Myocyte (in vitro differentiated cells): ENCODE measurements at regions not wholly inside any gene's neighbourhood (a gene's known extent, or its start where the extent isn't known, plus 50 kb on each side); places are given as distances from the start of the nearest gene placed in this dataset.
"Not testable (repeated sequence)": the region's sequence is repeated elsewhere in the genome, so short reads cannot be mapped to it uniquely, and the experiment has no call there.

Experiments
- DNase-seq: peaks from one replicate; pipeline ENCODE4 v3.0.0-alpha.2; 2012; ENCODE audit warnings: low read depth

DNA sequence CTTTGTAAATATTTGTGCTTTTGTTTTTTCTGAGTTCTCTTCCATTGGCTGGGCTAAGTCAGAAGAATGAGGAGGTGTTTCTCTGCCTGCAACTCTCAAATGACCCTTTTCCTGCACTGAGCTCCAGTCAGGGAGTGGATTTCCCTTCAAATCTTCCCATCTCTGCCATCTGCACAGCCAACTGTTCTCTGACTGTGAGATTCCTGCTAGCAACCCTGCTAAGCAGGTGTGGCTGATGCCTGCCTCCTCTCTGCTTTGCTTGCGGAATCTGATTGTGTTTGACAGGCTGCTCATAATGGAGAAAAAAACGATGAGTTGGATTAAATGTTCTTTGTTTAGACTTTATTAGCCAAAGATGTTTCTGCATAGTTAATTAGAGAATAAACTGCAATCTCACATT is 519.8 kb downstream of the TMEM114 start:
- DNase-seq = no peak

DNA sequence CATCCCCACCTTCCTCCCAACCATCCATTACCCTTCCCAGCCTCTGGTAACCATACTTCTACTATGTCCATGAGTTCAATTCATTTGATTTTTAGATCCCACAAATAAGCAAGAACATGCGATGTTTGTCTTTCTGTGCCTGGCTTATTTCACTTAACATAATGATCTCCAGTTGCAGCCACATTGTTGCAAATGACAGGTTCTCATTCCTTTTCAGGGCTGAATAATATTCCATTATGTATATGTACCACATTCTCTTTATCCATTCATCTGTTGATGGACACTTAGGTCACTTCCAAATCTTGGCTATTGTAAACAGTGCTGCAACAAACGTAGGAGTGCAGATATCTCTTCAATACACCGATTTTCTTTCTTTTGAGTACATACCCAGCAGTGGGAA is 522.1 kb downstream of the TMEM114 start:
- not testable (repeated sequence) for DNase-seq

DNA sequence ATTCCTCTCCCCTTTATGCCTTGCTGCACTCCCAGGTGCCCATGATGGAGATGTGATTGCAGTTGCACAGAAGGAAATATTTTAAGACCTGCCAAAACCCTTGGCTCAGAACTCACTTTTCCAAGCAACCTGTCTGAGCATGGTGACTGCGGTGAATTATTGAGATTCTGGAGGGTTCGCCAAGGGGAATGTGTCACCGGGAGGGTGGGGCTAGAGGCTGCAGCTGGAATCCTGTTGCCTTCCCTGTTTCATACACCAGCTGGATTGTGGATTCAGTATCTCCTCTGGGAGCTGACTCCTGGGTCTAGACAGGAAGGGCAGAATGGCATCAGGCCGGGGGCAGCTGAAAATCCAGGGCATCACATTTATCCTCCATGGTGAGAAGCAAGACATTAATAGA is 527.2 kb downstream of the TMEM114 start:
- no peak for DNase-seq

DNA sequence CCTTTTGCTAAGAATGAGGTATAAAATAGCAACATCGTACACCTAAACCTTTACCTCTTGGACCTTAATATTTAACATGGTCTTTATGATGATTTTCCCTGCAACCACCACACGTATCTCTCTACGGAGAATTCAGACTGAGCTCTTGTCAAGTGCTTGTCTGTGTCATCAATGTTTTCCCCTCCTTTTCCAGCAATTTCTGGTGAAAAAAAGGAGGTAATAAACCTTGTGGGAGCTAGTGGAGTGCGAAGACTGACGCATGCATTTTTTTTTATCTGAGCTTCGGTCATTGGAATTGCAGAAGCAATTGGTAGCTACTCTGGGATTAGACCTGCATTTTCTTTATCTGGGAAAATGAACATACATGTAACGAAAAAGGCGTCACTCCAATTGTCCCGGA is 527.6 kb downstream of the TMEM114 start:
- DNase-seq = no peak

DNA sequence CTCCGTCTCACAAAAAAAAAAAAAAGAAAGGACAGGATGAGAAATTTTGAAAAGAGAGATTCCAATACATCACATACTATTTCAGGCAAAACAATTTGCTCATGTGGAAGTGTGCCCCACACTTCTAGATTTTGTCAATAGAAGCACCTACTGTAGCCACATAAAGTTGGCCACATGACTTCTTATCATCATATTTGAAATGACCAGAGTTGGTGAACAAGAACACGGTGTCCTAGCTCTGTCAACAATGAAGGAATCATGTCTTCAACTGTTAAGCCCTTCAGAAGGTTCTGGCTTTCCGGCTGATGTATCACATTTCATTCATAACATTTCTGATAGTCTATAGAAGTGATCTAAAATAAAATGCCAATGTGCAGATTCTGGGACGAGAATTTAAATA is 534.5 kb downstream of the TMEM114 start:
- DNase-seq = no peak

DNA sequence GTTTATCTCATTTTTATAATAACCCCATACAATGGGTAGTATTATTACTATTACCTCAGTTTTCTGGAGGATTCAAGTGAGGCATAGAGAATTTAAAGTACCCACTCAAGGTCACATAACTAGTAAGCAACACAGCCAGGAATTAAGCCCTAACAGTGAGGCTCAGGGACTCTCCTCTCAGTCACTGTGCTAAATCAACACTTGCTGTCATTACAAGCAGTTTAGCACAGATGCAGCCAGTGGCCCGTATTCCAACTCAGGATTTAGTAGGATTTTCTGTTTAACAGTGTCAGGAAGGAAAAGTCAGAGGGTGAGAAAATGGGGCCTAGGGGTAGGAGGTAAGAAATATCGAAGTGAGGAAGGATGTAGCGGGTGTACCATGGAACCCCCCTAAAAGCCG is 536.9 kb downstream of the TMEM114 start:
- DNase-seq = no peak

DNA sequence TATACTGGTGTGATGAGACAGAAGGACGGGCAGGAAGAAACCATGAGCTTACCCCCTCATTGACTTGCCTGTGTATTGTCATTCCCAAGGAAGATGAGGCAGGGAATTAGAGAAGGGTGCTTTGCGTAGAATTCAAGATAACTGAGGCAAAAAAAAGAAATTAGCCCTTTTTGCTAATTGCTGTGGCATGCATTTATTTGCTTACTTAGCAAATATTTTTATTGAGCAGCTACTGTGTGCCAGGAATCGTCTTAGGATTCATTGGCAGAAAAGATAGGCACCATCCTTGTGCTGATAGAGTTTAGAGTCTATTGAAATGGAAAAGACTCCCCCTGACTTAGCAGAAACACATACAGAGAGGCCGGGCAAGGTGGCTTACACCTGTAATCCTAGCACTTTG is 541.9 kb downstream of the TMEM114 start:
- DNase-seq = no peak

DNA sequence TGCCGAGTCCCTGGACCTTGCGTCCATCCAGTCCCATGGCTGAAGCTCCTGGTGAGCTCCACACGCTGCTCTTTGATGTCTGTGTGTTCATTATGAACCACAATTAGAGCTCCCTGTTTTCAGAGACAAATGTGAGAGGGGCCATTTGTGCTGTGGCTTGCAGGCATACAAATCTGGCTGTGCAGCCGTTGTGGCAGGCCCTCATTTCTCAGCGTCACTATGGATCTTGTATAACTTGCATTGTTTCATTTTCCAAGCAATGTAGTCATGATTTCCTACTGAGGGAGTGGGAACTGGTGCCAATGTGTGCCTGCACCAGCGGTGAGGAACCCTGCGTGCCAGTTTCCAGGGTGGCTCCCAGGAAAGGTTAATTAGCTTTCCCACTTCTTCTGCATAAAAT is 542.6 kb downstream of the TMEM114 start:
- no peak for DNase-seq

DNA sequence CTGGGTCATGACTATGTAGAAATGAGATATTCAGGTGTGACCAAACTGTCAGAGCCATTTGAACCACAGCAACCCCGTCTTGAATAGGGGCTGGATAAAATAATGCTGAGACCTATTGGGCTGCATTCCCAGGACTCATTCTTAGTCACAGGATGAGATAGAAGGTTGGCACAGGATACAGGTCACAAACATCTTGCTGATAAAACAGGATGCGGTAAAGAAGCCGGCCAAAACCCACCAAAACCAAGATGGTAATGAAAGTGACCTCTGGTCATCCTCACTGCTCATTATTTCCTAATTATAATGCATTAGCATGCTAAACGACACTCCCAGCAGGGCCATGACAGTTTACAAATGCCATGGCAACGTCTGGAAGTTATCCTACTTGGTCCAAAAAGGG is 545.5 kb downstream of the TMEM114 start:
- no peak for DNase-seq

DNA sequence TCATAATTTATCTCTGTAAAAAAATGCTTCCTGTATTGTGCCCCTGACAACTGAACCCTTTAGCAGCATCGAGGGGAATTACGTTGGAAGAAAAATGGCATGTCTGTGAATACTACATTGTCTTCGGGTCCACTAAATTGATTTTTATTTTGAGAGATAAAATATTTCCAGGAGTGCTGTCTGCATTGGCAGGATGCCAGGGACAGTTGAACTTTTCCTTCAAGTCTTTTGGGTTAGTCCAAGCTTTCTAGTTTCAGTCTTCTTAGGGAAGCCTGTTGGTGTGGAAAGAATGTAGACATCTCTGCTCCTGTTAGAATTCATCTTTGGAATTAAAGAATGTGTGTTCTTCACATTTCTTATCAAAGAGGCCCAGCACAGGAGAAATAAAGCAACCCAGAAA is 557.9 kb downstream of the TMEM114 start:
- DNase-seq = no peak

DNA sequence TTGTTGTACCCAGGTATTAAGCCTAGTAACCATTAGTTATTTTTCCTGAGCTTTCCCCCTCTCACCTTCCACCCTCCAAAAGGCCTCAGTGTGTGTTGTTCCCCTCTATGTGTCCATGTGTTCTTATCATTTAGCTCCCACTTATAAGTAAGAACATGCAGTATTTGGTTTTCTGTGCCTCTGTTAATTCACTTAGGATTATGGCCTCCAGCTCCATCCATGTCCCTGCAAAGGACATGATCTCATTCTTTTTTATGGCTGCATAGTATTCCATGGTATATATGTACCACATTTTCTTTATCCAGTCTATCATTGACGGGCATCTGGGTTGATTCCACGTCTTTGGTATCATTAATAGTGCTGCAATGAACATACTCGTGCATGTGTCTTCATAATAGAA is 560.3 kb downstream of the TMEM114 start:
- not testable (repeated sequence) for DNase-seq

DNA sequence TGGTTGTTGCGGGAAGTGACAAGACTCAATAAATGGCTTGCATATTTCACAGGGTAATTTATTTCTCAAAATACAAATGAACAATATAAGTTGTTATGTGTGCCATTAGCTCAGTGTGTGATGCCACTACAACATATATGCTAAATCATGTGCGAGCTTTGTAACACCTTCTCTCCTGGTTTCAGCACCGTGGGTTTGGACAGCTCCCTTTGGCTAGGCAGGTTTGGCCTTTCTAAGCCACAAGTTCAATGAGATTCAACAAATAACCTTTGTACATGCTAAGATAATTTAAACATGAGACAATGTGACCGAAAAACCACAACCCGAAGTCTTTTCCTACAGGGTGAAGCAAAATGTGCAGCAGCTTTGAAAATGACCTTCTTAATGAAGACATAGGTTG is 563.9 kb downstream of the TMEM114 start:
- peak; percentile 4 for DNase-seq

DNA sequence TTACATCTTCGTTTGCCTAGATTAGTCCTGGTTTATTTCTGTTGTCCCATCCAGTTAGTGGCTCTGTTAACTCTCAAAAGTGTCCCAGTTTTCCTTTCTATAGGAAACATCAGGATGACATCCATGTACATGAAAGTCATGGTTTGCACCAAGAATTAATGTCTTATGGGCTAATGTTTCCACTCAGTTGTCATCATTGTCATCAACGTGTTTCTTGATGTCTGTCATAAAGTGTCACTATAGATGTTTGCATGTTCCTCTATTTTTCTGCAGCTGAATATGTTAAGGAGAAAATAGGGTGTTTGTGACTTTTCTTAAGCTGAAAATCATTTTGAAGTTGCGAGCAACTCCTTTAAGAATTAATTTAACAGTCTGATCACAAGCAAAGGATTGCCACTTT is 567.0 kb downstream of the TMEM114 start:
- DNase-seq = no peak

DNA sequence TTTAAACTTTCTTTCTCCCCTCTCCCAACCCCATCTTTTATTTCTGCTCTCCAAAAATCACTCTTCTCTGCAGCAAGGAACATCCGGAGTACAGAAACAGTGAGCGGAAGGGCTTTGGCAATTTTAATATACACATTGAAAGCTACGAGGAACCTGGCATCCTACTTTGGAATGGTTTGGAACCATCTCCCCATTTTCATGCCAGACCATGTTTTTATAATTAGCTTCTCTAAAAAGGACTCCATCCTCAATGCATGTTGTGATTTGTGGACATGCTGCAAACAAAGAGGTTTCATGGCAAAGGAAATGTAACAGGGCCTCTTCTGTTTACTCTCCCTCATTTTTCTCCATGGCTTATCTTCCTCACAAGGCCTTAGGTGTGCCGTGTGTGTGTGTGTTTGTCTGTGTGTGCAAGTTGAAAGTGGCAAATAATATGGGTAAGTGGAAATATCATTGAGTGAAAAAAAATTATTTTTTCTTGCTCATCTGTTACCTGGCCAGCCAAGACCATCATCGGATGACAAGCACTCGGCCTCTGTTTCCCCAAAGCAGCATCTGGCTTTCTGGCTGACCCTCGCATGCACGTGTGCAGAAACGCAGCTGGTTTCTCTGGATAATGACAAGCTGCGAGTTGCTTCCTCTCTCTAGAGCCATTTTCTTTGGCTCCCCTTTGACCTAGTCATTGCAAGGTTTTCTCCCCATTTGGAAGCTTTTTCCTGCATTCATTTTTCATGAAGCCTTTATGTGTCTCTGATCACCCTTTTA is 585.0 kb downstream of the TMEM114 start:
- no peak for DNase-seq

DNA sequence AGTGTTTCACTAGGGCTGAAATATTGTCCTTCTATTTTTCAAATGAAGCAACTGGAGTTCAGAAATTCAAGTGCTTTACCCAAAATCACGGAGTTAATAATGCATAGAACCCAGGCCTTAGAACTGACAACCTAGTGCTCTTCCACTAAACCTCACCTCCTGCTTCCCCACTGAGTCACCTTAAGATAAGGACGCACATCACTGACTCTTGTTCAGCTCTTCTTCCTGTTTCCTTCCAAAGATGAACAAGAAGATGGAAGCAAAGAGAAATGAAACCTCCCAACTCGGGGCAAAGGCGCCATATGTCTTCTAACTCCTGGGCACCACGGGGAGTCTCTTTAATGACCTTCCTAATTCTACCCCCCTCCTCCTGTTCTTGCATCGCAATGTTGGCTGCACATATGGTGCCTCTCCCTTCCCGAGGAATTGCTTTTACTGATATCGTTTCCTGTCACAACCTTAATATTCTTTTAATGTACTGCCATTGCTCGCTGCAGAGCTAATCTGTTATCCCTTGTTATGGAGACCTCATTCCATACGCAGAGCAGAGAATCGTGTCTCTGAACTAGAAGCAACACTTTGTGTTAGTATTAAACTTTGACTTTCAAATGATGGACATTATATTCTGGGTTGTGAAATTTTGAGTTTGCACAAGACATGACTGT is 591.4 kb downstream of the TMEM114 start:
- no peak for DNase-seq

DNA sequence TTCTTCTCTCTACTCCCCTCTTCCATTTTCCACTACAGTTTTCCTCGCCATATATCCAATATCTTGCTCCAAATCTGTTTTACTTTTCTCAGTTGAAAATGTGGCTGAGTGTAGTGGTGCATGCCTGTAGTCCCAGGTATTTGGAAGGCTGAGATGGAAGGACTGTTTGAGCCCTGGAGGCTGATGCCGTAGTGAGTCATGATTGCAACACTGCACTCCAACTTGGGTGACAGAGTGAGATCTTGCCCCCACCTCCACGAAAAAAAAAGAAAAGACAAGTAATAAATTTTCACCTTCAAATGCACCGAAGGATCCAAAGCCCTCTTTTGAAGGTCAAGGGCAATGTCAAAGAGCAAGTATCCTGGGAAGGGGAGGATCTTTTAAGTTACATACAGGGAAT is 592.3 kb downstream of the TMEM114 start:
- DNase-seq = no peak

DNA sequence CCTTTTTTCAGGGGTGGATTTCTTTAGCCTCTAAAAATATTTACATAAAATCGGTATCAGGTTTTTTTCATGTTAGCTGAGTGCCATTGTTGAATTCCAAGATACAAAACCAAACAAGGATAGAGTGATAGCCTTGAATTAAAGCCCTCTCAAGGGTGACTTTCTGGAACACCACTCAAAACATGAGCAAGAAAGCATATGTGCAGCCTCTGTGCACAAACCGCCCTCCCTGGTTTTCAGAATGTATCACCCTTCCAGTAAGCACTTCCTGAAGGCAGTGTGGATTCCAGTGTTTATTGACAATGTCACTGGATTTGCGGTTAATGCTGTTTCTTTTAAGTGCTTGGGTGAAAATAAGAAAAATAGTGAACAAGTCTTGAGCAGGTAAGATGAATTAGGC is 597.7 kb downstream of the TMEM114 start:
- no peak for DNase-seq

DNA sequence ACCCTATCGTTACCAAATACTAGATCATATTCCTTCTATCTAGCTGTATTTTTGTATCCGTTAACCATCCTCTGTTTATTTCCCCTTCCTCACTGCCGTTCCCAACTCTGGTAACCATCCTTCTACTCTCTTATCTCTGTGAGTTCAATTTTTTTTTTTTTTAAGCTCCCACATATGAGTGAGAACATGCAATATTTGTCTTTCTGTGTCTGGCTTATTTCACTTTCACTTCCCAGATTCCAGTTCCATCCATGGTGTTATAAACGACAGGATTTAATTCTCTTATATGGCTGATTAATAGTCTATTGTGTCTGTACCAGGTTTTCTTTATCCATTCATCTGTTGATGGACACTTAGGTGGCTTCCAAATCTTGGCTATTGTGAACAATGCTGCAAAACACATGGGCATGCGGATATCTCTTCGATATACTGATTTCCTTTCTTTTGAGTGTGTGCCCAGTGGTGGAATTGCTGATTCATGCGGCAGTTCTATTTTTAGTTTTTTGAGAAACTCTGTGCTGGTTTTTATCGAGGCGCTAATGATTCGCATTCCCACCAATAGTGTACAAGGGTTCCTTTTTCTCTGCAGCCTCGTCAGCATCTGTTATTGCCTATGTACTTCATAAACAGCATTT is 599.6 kb downstream of the TMEM114 start:
- DNase-seq = no peak

DNA sequence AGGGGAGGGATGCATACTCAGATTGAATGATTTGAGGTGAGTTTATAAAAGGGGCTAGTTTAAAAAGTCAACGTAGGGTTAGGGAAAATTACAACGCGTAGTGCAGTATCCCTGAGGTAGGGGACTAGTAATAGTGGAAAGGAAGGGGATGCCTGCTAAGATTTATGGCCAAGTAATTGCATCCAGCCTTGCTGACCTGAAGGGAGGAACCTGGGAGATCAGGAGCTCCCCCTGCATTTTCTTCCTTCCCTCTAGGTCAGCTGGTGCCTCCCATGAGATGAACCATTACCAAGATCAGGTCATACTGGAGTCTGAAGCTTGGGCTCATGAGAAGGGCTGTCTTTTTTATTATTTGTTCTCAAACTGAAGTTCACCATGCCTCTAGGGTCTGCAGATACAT is 606.6 kb downstream of the TMEM114 start:
- DNase-seq = no peak

DNA sequence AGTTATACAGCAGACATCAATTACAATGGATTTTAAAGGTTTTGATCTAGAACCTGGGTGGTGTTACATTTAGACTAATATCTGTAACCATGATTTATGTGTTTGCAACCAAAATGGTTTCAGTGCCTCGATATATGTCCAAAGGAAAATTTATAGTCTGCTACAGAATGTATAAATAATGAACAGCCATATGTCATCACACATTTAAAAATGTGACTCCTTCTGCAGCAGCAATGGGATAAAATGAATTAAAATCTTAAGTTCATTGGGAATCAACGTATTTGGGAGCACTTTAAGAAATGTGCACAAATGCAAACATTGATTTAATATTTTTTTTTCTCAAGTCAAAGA is 610.2 kb downstream of the TMEM114 start:
- DNase-seq = no peak

DNA sequence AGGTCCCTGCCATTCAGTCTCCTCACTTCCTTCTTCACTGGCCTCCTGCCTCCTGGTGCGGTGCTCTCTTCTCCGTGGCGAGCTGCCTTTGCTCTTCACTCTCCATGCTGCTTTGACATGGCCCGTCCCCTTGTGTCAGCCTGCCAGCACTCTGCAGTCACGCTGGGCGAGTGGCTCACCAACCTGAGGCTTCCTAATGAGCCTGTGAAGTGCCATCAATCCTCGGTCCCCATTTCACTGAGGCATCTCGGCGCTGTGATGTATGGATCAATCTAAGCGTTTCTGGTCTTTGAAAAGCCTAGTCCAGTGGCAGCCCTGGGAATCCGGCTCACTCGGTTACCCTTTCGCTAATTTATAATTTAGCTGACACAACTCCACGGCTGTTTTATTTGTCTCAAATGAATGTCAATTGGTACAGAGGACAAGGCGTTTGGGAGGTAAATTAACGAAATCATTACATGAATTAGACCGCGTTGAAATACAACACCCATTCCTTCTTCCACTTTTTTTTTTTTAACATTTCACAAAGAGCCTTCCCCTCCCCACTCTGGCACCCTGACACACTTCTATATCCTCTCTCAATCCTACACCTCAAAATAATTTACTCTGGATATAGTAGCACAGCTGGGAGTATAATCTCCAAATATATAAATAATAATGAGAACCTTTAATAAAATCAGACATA is 610.7 kb downstream of the TMEM114 start:
- no peak for DNase-seq

DNA sequence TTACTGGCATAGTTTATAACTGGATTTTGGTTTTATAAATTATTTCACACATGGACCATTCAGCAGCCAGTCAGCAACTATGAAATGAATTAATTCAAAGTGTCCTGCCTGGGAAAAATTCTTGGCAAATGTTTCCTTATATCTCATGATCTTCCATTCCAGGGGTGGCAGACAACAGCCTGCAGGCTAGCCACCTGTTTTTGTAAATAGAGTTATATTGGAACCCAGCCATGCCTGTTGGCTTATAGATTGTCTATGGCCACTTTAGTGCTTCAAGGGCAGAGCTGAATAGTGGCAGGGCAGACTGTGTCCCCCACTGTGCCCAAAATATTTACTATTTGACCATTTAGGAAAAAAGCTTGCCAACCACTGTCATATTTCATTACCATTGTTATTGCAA is 613.7 kb downstream of the TMEM114 start:
- DNase-seq = no peak
